IMR-90 (cell line): ENCODE measurements at regions not wholly inside any gene's neighbourhood (a gene's known extent, or its start where the extent isn't known, plus 50 kb on each side); places are given as distances from the start of the nearest gene placed in this dataset.
"Not testable (repeated sequence)": the region's sequence is repeated elsewhere in the genome, so short reads cannot be mapped to it uniquely, and the experiment has no call there.

ENCODE experiments used
- BHLHE40 ChIP-seq: fragments of 150-350 bp; IDR thresholded peaks from 2 replicates; pipeline ENCODE4 v1.6.1; 2016; ENCODE audit warnings: mild to moderate bottlenecking, low read depth, low read length
- CEBPB ChIP-seq: IDR thresholded peaks from 2 replicates; pipeline ENCODE4 v1.6.1; 2012; ENCODE audit warnings: low read depth, low read length, improper control_type of control experiment
- CHD1 ChIP-seq: IDR thresholded peaks from 2 replicates; pipeline ENCODE4 v1.6.1; 2012; ENCODE audit warnings: low read depth, low read length, improper control_type of control experiment
- CTCF ChIP-seq: conservative IDR thresholded peaks from 2 replicates; pipeline ENCODE4 v1.5.1; 2012; ENCODE audit warnings: mild to moderate bottlenecking, low read depth, low read length, improper control_type of control experiment
- FOS ChIP-seq: fragments of 150-350 bp; IDR thresholded peaks from 2 replicates; pipeline ENCODE4 v1.6.1; 2016; ENCODE audit warnings: low read depth, low read length
- MAFK ChIP-seq: IDR thresholded peaks from 2 replicates; pipeline ENCODE4 v1.6.1; 2012; ENCODE audit warnings: low read depth, low read length, improper control_type of control experiment
- MAZ ChIP-seq: IDR thresholded peaks from 2 replicates; pipeline ENCODE4 v1.6.1; 2012; ENCODE audit warnings: low read depth, mild to moderate bottlenecking, low read length, improper control_type of control experiment, moderate library complexity, borderline replicate concordance
- MXI1 ChIP-seq: IDR thresholded peaks from 2 replicates; pipeline ENCODE4 v1.6.1; 2012; ENCODE audit warnings: low read depth, mild to moderate bottlenecking, low read length, moderate library complexity, borderline replicate concordance
- NFE2L2 ChIP-seq: fragments of 150-350 bp; IDR thresholded peaks from 2 replicates; pipeline ENCODE4 v1.6.1; 2016; ENCODE audit warnings: low read depth, mild to moderate bottlenecking, low read length
- POLR2A ChIP-seq: IDR thresholded peaks from 2 replicates; pipeline ENCODE4 v1.6.1; 2012; ENCODE audit warnings: mild to moderate bottlenecking, low read depth, low read length
- RAD21 ChIP-seq: IDR thresholded peaks from 2 replicates; pipeline ENCODE4 v1.6.1; 2012; ENCODE audit warnings: low read length, improper control_type of control experiment
- RFX5 ChIP-seq: IDR thresholded peaks from 2 replicates; pipeline ENCODE4 v1.8.0; 2012; ENCODE audit warnings: low read depth, mild to moderate bottlenecking, low read length, moderate library complexity
- SMC3 ChIP-seq: fragments of 150-350 bp; IDR thresholded peaks from 2 replicates; pipeline ENCODE4 v1.6.1; 2016; ENCODE audit warnings: low read depth, mild to moderate bottlenecking, antibody characterized with exemption, low read length, moderate library complexity
- USF2 ChIP-seq: fragments of 150-350 bp; IDR thresholded peaks from 2 replicates; pipeline ENCODE4 v1.6.1; 2017; ENCODE audit warnings: mild to moderate bottlenecking, antibody characterized with exemption, low read length, low read depth

- TF ChIP-seq CTCF, MAZ, RAD21, POLR2A, NFE2L2, BHLHE40, FOS, RFX5, CEBPB, USF2, MAFK, MXI1, CHD1, SMC3: not testable (repeated sequence)
Observed at GRCh38 chr5:62216603-62217002, 89.4 kb upstream of the KIF2A start.
